Tibial nerve (tissue), 3 donors: ENCODE measurements at regions not wholly inside any gene's neighbourhood (a gene's known extent, or its start where the extent isn't known, plus 50 kb on each side); places are given as distances from the start of the nearest gene placed in this dataset.

Source experiments
- CTCF ChIP-seq, 5 experiments: fragments of 200-600 bp in 3 of 5; fragments of 450-650 bp in 2 of 5; sonication (generic) in 3 of 5; IDR thresholded peaks; one replicate each; pipeline ENCODE4 v1.5.1; 2016 to 2019; ENCODE audit warnings: antibody characterized with exemption in 5 of 5, mild to moderate bottlenecking in 3 of 5, moderate library complexity in 2 of 5
- POLR2A ChIP-seq, 2 donors: fragments of 450-650 bp; IDR thresholded peaks; one replicate each; pipeline ENCODE4 v1.6.1; 2017; ENCODE audit warnings: antibody characterized with exemption in 2 of 2, mild to moderate bottlenecking in 2 of 2, moderate library complexity in 2 of 2

GRCh38 chr11:80816454-80816847 lies 1375.6 kb upstream of the TENM4 start:
- TF ChIP-seq POLR2A (IDR thresholded peaks at IDR 0.05) (no peak), CTCF (IDR thresholded peaks at IDR 0.05) (no peak)
